Keratinocyte (primary cell): ENCODE measurements at regions not wholly inside any gene's neighbourhood (a gene's known extent, or its start where the extent isn't known, plus 50 kb on each side); places are given as distances from the start of the nearest gene placed in this dataset.

Experiments
- CTCF ChIP-seq, 3 experiments: IDR thresholded peaks in 1 of 3; conservative IDR thresholded peaks in 1 of 3; optimal IDR thresholded peaks in 1 of 3; 2 replicates in 2 of 3; 3 replicates in 1 of 3; pipeline versions ENCODE3 to v1.5.1; 2011; ENCODE audit warnings: low read length in 3 of 3, mild to moderate bottlenecking in 3 of 3, moderate library complexity in 2 of 3, control low read depth in 1 of 3, inconsistent platforms in 1 of 3; ENCODE audit not compliant: insufficient read depth in 2 of 3; ENCODE audit errors: extremely low read depth in 1 of 3
- EZH2 ChIP-seq: IDR thresholded peaks from one replicate; pipeline ENCODE4 v1.6.1; 2012; ENCODE audit warnings: inconsistent platforms, mild to moderate bottlenecking, low read length, moderate library complexity

GRCh38 chr17:33968350-33969044 lies 286.6 kb upstream of the CCL2 start:
- TF ChIP-seq CTCF (optimal IDR thresholded peaks at IDR 0.05 in 1 of 3, IDR thresholded peaks at IDR 0.05 in 1 of 3, conservative IDR thresholded peaks at IDR 0.05 in 1 of 3; ENCODE audit: extremely low read depth in 1 of 3, insufficient read depth in 2 of 3, low read length in 3 of 3) (no peak), EZH2 (no peak)
